Kidney (tissue), 13 donors: ENCODE measurements at regions not wholly inside any gene's neighbourhood (a gene's known extent, or its start where the extent isn't known, plus 50 kb on each side); places are given as distances from the start of the nearest gene placed in this dataset.

ENCODE experiments used
- DNase-seq, 5 donors: peaks; one replicate each; pipeline ENCODE4 v3.0.0-alpha.2; 2013 to 2020
- FAIRE-seq: peaks from 2 replicates; lab custom pipeline; 2012; peaks lifted over from hg19 to GRCh38; lab: Jason Lieb, UNC
- H3K27ac ChIP-seq, 2 donors: one replicate each; pipeline ENCODE4 v1.7.0; 2013; ENCODE audit warnings: low read depth in 2 of 2, low read length in 2 of 2, inconsistent platforms in 1 of 2
- H3K27me3 ChIP-seq: one replicate; pipeline ENCODE4 v1.7.1; 2013; ENCODE audit warnings: low read length, inconsistent platforms; ENCODE audit not compliant: control insufficient read depth, insufficient read depth
- H3K36me3 ChIP-seq, 3 donors: one replicate each; pipeline versions ENCODE4 v1.7.0 to v1.7.1; 2013; ENCODE audit warnings: low read length in 3 of 3, control low read depth in 1 of 3, inconsistent platforms in 1 of 3; ENCODE audit not compliant: insufficient read depth in 3 of 3, control insufficient read depth in 2 of 3
- H3K4me1 ChIP-seq, 3 donors: one replicate each; pipeline versions ENCODE4 v1.7.0 to v1.7.1; 2013; ENCODE audit warnings: low read length in 3 of 3, inconsistent platforms in 1 of 3, low read depth in 1 of 3; ENCODE audit not compliant: control insufficient read depth in 2 of 3, insufficient read depth in 2 of 3
- H3K4me3 ChIP-seq, 3 donors: one replicate each; pipeline versions ENCODE4 v1.7.0 to v1.8.1; 2013; ENCODE audit warnings: low read length in 3 of 3, control low read depth in 1 of 3, inconsistent platforms in 1 of 3
- H3K9ac ChIP-seq, 3 donors: one replicate each; pipeline versions ENCODE4 v1.7.0 to v1.7.1; 2013; ENCODE audit warnings: low read length in 3 of 3, control low read depth in 1 of 3, inconsistent platforms in 1 of 3
- H3K9me3 ChIP-seq, 3 donors: one replicate each; pipeline versions ENCODE4 v1.7.0 to v1.7.1; 2013; ENCODE audit warnings: low read length in 3 of 3, control low read depth in 1 of 3, inconsistent platforms in 1 of 3; ENCODE audit not compliant: control insufficient read depth in 2 of 3, insufficient read depth in 1 of 3
- intact Hi-C: fragments of 100-400 bp; cut with DNase I; formaldehyde crosslinking; loops from one replicate; pipeline ENCODE4 v1.11.1; 2022
- TF ChIP-seq, protein P1 (sequence below): IDR thresholded peaks from 3 replicates; pipeline ENCODE4 v1.5.1; 2012; ENCODE audit warnings: mild to moderate bottlenecking, moderate library complexity, borderline replicate concordance; ENCODE audit not compliant: insufficient read depth; ENCODE audit errors: extremely low read depth
- donor health status: control.
- donor health status: control.
- donor health status: control.
- donor health status: control.
- donor health status: control.
- donor health status: DM: yes; HTN: yes; CAD: no.
- donor health status: Normal renal cell carcinoma (clear cell type).

DNA sequence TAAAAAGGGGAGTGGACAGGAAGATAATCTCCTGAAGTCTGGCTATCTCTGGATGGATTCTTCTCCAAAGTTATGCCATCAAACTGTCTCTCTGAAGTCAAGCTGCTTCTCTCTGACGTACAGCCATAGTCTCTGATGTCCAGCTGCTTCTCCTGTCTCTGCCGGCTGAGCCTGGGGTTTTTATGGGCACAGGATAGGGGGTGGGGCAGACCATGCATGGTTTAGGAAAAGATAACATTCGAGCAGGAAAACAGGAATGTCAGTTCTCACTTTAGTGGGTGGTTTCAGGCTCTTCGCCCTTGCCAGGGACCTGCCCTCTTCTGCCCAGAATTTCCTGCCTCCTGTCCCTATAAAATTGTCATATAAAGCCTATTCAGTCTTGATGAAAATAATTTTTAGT is 110.9 kb upstream of the ROBO1 start:
- no peak overlapping the region for H3K4me3 ChIP-seq
- FAIRE-seq (no peak), DNase-seq (no peak)
- TF ChIP-seq, protein P1, sequence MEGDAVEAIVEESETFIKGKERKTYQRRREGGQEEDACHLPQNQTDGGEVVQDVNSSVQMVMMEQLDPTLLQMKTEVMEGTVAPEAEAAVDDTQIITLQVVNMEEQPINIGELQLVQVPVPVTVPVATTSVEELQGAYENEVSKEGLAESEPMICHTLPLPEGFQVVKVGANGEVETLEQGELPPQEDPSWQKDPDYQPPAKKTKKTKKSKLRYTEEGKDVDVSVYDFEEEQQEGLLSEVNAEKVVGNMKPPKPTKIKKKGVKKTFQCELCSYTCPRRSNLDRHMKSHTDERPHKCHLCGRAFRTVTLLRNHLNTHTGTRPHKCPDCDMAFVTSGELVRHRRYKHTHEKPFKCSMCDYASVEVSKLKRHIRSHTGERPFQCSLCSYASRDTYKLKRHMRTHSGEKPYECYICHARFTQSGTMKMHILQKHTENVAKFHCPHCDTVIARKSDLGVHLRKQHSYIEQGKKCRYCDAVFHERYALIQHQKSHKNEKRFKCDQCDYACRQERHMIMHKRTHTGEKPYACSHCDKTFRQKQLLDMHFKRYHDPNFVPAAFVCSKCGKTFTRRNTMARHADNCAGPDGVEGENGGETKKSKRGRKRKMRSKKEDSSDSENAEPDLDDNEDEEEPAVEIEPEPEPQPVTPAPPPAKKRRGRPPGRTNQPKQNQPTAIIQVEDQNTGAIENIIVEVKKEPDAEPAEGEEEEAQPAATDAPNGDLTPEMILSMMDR = no peak
- H3K27ac ChIP-seq = no peak overlapping the region
- no peaks in the 10 kb centered on the region for H3K36me3 ChIP-seq
- no peak overlapping the region for H3K9ac ChIP-seq
- intact Hi-C loops = no loop called here
- H3K9me3 ChIP-seq = no peaks in the 10 kb centered on the region
- no peaks in the 10 kb centered on the region for H3K4me1 ChIP-seq
- no peaks in the 10 kb centered on the region for H3K27me3 ChIP-seq

DNA sequence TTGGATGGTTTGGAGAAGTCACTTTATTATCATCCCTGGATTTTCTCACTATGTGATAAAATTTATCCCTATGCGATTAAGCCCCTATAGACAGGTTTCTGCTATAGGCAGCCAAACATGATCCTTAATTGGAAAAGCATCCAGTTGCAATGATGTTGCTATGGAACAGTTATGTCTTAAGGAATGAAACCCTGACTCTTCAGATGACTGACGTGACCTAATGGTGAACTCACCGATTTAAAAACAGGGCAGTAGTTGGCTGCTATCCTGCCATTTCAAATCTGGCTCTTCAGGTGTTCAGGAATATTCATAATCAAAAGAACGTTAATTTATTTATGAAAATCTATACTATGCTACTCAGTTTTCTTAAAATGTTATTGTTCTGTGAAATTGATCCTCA is 106.8 kb upstream of the ROBO1 start:
- FAIRE-seq (no peak), DNase-seq (no peak)
- H3K9ac ChIP-seq = no peak overlapping the region
- no peak overlapping the region for H3K4me3 ChIP-seq
- H3K9me3 ChIP-seq = no peaks in the 10 kb centered on the region
- intact Hi-C loops = no loop called here
- H3K4me1 ChIP-seq = no peaks in the 10 kb centered on the region
- no peak overlapping the region for H3K27ac ChIP-seq
- TF ChIP-seq, protein P1 = no peak
- H3K36me3 ChIP-seq = no peaks in the 10 kb centered on the region
- H3K27me3 ChIP-seq = no peaks in the 10 kb centered on the region

DNA sequence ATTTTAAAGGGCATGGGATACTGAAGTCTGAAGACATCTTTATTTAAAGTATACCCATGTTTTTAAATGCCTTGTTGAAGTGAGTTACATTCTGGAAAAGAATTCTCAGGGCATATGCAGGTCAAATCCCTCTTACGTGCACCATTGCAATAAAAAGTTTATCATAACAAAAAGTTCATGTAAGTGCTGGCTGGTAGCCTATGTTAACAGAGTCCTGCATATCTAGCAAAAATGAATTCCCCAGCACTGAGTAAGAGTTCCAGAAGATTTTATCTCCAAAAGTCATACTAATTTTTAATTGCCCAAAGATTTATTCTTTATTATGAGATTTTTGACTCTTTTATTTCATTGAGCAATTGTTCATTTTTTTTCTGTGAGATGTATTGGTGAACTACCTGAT is 104.7 kb upstream of the ROBO1 start:
- Histone ChIP-seq H3K27ac (no peak overlapping the region), H3K9ac (no peak overlapping the region), H3K4me1 (no peaks in the 10 kb centered on the region), H3K4me3 (no peak overlapping the region), H3K36me3 (no peaks in the 10 kb centered on the region), H3K27me3 (no peaks in the 10 kb centered on the region), H3K9me3 (no peaks in the 10 kb centered on the region)
- TF ChIP-seq, protein P1 = no peak
- intact Hi-C loops = no loop called here
- DNase-seq (peak in 2 of 5 donors; percentile 21 to 40), FAIRE-seq (peak; percentile 29)

DNA sequence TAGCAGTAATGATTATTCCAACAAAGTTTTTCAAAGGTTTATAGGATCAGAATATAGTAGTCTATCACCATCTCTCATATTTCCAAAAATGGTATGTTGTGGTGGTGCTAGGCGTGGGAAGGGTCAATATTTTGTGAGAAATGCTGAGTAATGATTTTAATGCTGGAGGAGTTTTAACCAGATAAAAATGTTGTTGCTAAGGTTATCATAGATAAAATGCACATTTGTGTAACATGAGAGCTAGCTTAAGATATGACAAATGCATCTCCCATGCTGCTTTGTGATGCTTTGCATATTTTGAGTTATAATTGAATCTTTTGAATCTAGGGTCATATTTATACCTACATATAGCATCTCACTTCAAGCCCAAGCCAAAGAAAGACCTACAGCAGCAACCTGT is 103.9 kb upstream of the ROBO1 start:
- Histone ChIP-seq H3K27me3 (no peaks in the 10 kb centered on the region), H3K4me3 (no peak overlapping the region), H3K9me3 (no peaks in the 10 kb centered on the region), H3K4me1 (no peaks in the 10 kb centered on the region), H3K27ac (no peak overlapping the region), H3K36me3 (no peaks in the 10 kb centered on the region), H3K9ac (no peak overlapping the region)
- DNase-seq (no peak), FAIRE-seq (no peak)
- intact Hi-C loops = no loop called here
- TF ChIP-seq, protein P1 = no peak
